ENCODE measurements at regions not wholly inside any gene's neighbourhood (a gene's known extent, or its start where the extent isn't known, plus 50 kb on each side); places are given as distances from the start of the nearest gene placed in this dataset.

DNA sequence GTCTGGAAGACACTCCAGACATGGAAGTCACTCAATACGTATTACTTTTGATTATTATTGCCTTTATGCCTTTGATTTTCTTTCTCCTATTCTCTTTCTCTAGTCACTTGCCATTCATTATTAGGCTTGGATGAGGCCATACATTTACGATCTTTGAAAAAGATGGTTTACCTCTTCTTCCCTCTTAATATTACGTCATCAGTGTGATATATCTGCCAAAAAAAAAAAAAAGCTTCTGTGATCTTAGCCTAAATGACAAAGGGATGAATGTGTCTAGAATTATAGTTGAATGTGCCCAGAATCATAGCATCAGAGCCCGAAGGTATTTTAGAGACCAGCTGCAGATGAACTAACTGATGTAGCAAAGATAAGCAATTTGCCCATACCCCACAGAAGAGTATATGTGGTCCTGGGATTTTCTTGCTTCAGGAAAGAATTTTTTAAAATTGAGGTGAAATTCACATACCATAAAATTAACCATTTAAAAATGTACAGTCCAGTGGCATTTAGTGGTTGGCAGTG, 73.9 kb downstream of the HHEX start:
- Mint-ChIP-seq H3K27ac (no peak overlapping the region), H3K4me1 (ENCODE audit: low read depth) (peaks cover 41% of the 10 kb centered on the region), H3K36me3 (ENCODE audit: low read depth) (peaks cover 11% of the 10 kb centered on the region), H3K4me3 (no peak overlapping the region), H3K9me3 (peaks cover 14% of the 10 kb centered on the region), H3K27me3 (no peaks in the 10 kb centered on the region)
- intact Hi-C loops (cut with micrococcal nuclease): no loop called here

DNA sequence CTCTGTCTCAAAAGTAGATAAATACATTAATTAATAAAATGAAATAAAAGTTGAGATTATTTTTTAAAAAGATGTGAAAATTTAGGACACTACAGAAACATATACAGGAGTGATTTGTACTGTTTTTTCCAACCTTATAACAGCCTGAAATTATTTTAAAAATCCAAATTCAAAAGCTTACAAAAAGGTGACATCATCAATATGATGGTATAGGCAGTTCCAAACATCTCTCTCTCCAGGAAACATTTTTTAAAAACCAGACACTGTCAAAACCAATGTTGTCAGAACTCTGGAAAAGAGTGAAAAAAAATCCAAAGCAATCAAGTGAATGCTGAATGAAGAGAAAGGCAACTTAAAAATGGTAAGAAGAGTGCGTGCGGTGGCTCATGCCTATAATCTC, 76.7 kb downstream of the HHEX start:
- Mint-ChIP-seq H3K27me3 (no peaks in the 10 kb centered on the region), H3K4me3 (no peak overlapping the region), H3K36me3 (ENCODE audit: low read depth) (peaks cover 11% of the 10 kb centered on the region), H3K9me3 (peaks cover 24% of the 10 kb centered on the region), H3K27ac (no peak overlapping the region), H3K4me1 (ENCODE audit: low read depth) (peaks cover 22% of the 10 kb centered on the region)
- intact Hi-C loops (cut with micrococcal nuclease): no loop called here

DNA sequence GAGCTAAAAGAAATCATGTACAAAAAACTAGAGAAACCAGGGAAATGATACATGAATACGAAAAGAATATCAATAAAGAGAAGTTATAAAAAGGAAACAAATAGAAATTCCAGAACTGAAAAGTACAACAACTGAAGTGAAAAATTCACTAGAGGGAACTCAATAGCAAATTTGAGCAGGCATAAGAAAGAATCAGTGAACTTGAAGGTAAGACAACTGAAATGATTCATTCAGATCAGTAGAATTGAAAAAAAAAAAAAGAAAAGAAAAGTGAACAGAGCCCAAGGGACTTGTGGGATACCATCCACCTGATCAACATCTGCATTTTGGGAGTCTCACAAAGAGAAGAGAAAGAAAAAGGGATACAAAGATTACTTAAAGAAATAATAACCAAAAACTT, 78.3 kb downstream of the HHEX start:
- Mint-ChIP-seq H3K4me3 (no peak overlapping the region), H3K27me3 (no peaks in the 10 kb centered on the region), H3K27ac (no peak overlapping the region), H3K36me3 (ENCODE audit: low read depth) (peaks cover 11% of the 10 kb centered on the region), H3K9me3 (peaks cover 24% of the 10 kb centered on the region), H3K4me1 (ENCODE audit: low read depth) (peaks cover 15% of the 10 kb centered on the region)
- intact Hi-C loops (cut with micrococcal nuclease): no loop called here

DNA sequence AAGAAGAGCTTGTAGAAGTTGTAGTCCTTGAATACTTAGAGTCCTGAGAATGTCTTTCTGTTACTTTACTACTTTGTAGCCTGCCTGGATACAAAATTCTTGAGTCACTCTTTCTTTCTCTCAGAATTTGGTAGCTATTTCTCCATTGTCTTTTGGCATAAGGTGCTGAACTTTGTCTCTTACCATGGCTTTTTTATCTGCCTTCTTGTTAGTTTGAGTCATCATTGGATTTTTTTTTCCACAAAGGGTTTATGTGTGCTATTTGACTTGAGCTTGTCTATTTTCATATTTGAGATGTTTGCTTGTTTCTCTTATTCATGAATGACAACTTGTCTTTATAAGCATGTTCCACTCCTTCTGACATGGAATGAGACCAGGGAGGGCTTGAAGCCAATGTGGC, 74.5 kb upstream of the EXOC6 start:
- Mint-ChIP-seq H3K27me3 (no peaks in the 10 kb centered on the region), H3K9me3 (peaks cover 9% of the 10 kb centered on the region), H3K36me3 (ENCODE audit: low read depth) (no peaks in the 10 kb centered on the region), H3K4me1 (ENCODE audit: low read depth) (peaks cover 6% of the 10 kb centered on the region), H3K4me3 (no peak overlapping the region), H3K27ac (no peak overlapping the region)
- intact Hi-C loops (cut with micrococcal nuclease): no loop called here

DNA sequence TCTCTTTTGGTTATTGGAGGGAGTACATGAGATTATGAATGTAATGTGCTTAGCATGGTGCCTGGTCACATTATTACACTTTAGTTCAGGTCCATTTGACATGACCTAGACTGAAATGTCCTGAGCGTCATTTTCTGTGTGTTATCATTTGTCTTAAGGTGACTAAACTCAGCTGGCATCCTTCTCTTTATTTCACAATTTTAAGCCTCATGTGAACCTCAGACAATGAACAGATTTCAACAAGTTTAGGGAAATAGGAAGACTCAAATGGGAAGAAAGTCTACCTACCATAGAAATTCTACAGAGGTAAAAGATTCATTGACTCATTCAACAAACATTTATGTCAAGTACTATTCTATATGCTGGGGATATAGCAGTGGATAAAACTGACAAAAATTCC, 70.2 kb upstream of the EXOC6 start:
- Mint-ChIP-seq H3K4me3 (no peak overlapping the region), H3K4me1 (ENCODE audit: low read depth) (peaks cover 6% of the 10 kb centered on the region)

DNA sequence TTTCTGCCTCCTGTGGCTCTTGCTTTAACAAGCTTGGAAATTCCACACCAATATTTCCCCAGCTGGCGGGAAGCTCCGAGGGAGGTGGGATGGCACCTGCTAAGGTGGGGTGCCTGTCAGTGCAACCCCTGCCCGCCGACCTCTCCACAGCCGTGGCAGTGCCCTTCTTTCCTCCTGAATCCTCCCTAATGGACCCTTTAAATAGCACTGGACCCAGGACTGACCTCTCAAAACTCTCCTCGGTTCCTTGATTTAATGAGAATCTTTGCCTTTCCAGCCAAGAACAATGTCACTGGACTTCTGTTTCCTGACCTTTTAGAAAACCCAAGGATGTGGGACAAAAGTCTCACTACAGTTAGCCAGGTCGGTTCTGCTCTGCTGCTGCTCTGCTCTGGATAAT, 63.2 kb upstream of the EXOC6 start:
- H3K27me3 Mint-ChIP-seq: no peaks in the 10 kb centered on the region

More for the DNA sequence above, 70.2 kb upstream of the EXOC6 start:
- intact Hi-C loops (cut with micrococcal nuclease): no loop called here
- H3K36me3 Mint-ChIP-seq (ENCODE audit: low read depth): no peaks in the 10 kb centered on the region
- H3K9me3 Mint-ChIP-seq: no peaks in the 10 kb centered on the region
- no peak overlapping the region for H3K27ac Mint-ChIP-seq
- H3K27me3 Mint-ChIP-seq: no peaks in the 10 kb centered on the region

DNA sequence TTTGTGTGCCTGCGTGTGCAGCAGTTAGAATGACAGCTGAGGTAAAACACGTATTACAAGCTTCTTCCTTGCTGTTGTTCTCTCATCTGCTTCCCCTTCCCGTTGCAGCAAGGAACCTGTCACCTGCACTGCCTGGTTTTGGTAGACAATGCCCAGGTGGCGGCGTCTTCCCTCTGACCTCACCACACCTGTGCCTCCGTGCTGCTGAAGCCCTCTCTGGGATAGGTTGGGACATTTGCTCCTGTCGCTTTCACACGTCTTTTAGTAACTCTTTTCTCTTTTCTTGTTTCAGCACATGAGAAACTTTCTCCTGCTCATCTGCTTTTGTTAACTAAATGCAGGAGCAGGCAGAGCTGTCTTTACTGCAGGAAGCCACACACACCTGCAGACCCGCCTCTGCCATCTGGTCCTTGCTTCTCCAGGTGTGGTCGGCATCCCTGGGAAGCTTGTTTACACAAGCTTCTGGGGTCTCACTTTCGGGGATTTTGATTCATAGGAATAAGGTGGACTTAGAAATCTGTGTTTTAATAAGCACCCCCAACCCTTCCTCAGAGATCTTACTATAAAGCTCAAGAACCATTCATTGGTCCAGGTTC, 60.7 kb upstream of the EXOC6 start:
- Mint-ChIP-seq H3K27me3 (no peaks in the 10 kb centered on the region), H3K27ac (no peak overlapping the region), H3K36me3 (ENCODE audit: low read depth) (no peaks in the 10 kb centered on the region), H3K9me3 (no peaks in the 10 kb centered on the region), H3K4me3 (no peak overlapping the region), H3K4me1 (ENCODE audit: low read depth) (peaks cover 10% of the 10 kb centered on the region)
- intact Hi-C loops (cut with micrococcal nuclease): no loop called here

More for the DNA sequence above, 63.2 kb upstream of the EXOC6 start:
- Mint-ChIP-seq H3K4me3 (no peak overlapping the region), H3K36me3 (ENCODE audit: low read depth) (no peaks in the 10 kb centered on the region), H3K9me3 (no peaks in the 10 kb centered on the region), H3K27ac (no peak overlapping the region), H3K4me1 (ENCODE audit: low read depth) (no peaks in the 10 kb centered on the region)
- intact Hi-C loops (cut with micrococcal nuclease): no loop called here

DNA sequence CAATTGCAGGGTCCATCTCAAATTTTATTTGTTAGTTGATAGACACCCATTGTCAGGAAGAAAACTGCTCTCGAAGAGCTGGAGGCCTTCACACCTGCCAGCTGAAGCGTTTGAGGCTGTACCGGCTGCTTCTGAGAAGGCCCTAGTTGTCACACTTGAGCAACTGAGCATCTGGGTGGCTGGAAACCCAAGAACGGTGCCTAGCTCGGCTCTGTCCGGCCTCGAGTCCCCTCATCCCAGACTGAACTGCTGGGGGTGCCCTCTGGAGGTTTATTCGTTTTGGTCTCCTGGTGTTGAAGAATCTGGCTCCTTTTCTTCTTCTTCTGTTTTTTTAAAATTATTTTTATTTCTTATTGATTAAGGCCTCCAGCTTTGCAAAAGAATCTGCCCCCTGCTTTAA, 59.3 kb upstream of the EXOC6 start:
- H3K36me3 Mint-ChIP-seq (ENCODE audit: low read depth): no peaks in the 10 kb centered on the region
- no peaks in the 10 kb centered on the region for H3K27me3 Mint-ChIP-seq
- H3K9me3 Mint-ChIP-seq: no peaks in the 10 kb centered on the region
- H3K4me3 Mint-ChIP-seq: no peak overlapping the region
- no peak overlapping the region for H3K27ac Mint-ChIP-seq
- intact Hi-C loops (cut with micrococcal nuclease): no loop called here
- H3K4me1 Mint-ChIP-seq (ENCODE audit: low read depth): peaks cover 10% of the 10 kb centered on the region

DNA sequence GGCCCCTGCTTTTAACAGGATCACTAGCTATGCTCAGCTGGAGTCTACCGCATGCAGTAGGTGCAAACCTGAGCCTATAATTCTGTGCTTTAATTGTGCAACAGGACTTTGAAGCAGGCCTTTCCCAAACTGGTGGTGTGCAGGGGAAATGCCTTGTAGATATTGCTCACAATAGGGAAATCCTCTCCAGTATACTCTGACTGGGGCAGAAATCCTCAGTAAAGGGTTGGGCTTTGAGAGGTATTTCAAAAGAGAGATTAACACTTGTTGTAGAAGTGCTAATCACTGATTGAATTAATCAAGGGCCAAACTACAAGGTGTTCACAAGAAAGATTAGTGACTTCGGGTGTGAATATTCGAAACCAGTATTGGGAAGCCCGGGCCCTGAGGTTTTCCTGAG, 58.5 kb upstream of the EXOC6 start:
- intact Hi-C loops (cut with micrococcal nuclease): no loop called here
- no peak overlapping the region for H3K27ac Mint-ChIP-seq
- H3K9me3 Mint-ChIP-seq: no peaks in the 10 kb centered on the region
- no peak overlapping the region for H3K4me3 Mint-ChIP-seq
- peaks cover 10% of the 10 kb centered on the region for H3K4me1 Mint-ChIP-seq (ENCODE audit: low read depth)
- H3K36me3 Mint-ChIP-seq (ENCODE audit: low read depth): no peaks in the 10 kb centered on the region
- H3K27me3 Mint-ChIP-seq: no peaks in the 10 kb centered on the region

DNA sequence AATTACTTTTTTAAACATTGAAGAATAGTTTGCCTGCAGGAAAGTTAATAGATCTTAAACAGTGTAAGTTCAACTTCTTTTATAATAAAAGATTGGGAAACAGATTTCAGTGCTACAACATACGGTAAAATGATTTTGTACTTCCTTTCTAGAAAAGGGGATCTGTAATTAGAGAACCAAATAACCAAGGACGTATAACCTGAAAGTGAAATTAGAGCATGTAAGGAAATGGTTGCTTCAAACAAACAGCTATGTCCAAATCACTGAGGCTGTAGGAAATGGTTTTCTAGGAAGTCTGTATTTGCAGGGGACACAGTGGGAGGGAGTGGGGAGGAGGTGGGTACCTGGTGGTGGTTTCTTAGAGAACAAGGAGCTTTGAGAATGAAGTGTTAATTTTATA, 57.9 kb upstream of the EXOC6 start:
- peak overlapping the region; percentile 53 for H3K27ac Mint-ChIP-seq
- H3K4me3 Mint-ChIP-seq: peak overlapping the region; percentile 48
- intact Hi-C loops (cut with micrococcal nuclease): no loop called here
- H3K36me3 Mint-ChIP-seq (ENCODE audit: low read depth): no peaks in the 10 kb centered on the region
- H3K9me3 Mint-ChIP-seq: no peaks in the 10 kb centered on the region
- H3K27me3 Mint-ChIP-seq: no peaks in the 10 kb centered on the region
- peaks cover 10% of the 10 kb centered on the region for H3K4me1 Mint-ChIP-seq (ENCODE audit: low read depth)

DNA sequence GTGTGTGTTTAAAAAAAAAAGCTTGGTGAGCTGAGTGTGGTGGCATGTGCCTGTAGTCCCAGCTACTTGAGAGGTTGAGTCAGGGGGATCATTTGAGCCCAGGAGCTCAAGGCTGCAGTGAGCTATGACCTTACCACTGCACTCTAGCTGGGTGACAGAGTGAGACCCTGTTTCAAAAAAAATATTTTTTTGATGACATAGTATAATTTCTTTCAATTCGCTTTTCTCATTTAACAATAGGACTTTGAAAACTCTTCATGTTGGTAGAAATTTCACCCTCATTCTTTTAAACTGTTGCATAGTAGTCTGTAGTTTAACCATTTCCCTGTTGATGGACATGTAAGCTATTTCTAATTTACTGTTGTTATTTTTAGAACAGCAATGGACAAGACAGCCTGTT, 55.7 kb upstream of the EXOC6 start:
- intact Hi-C loops (cut with micrococcal nuclease): no loop called here
- no peak overlapping the region for H3K4me3 Mint-ChIP-seq
- H3K4me1 Mint-ChIP-seq (ENCODE audit: low read depth): peaks cover 10% of the 10 kb centered on the region

More for the DNA sequence above, 55.7 kb upstream of the EXOC6 start:
- peaks cover 17% of the 10 kb centered on the region for H3K9me3 Mint-ChIP-seq
- no peak overlapping the region for H3K27ac Mint-ChIP-seq
- H3K36me3 Mint-ChIP-seq (ENCODE audit: low read depth): no peaks in the 10 kb centered on the region
- no peaks in the 10 kb centered on the region for H3K27me3 Mint-ChIP-seq
